ENCODE measurements at regions not wholly inside any gene's neighbourhood (a gene's known extent, or its start where the extent isn't known, plus 50 kb on each side); places are given as distances from the start of the nearest gene placed in this dataset.

DNA sequence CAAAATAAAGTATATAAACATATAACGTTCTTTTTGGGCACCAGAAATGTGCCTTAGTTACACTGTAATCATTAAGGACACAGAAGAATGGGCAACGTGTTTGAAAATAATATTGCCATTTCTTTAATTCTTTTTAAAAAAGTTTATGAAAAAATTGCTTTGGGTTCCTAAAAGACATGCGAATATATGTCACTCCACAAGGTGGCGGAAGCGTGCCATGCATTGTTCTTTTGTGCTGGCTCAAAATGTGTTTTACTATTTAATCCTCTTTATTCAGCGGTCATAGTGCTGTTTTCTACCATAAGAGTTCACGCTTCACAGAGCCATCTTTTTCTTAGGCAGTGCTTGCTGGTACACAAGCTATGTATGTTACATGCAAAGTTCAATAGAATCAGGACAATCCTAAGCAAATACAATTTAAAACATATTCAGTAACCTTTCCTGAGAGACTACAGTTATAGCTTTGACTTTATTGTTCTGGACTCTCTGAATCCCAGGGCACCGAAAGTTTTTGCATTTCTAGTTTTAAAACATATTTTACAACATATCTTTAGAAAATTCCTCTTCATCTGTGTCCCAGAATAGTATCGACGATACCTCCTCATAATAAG is 147.8 kb upstream of the ERBB4 start (continued):
- TF ChIP-seq NFYA (IDR thresholded peaks at IDR 0.05; ENCODE audit: borderline replicate concordance, low read depth, low read length), result no peak
- 0 out of 2 replicates have a peak, but pooled peaks have one; percentile 49 for TF ChIP-seq ZNF384 (IDR thresholded peaks at IDR 0.05; ENCODE audit: borderline replicate concordance, low read depth, low read length)
- TF ChIP-seq STAT1 (conservative IDR thresholded peaks at IDR 0.05), result no peak
- TF ChIP-seq, protein P1, sequence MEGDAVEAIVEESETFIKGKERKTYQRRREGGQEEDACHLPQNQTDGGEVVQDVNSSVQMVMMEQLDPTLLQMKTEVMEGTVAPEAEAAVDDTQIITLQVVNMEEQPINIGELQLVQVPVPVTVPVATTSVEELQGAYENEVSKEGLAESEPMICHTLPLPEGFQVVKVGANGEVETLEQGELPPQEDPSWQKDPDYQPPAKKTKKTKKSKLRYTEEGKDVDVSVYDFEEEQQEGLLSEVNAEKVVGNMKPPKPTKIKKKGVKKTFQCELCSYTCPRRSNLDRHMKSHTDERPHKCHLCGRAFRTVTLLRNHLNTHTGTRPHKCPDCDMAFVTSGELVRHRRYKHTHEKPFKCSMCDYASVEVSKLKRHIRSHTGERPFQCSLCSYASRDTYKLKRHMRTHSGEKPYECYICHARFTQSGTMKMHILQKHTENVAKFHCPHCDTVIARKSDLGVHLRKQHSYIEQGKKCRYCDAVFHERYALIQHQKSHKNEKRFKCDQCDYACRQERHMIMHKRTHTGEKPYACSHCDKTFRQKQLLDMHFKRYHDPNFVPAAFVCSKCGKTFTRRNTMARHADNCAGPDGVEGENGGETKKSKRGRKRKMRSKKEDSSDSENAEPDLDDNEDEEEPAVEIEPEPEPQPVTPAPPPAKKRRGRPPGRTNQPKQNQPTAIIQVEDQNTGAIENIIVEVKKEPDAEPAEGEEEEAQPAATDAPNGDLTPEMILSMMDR (IDR thresholded peaks at IDR 0.05 in 2 of 3, conservative IDR thresholded peaks at IDR 0.05 in 1 of 3; ENCODE audit: control insufficient read depth in 2 of 3, extremely low read depth in 1 of 3, insufficient read depth in 1 of 3, low read depth in 3 of 3, low read length in 3 of 3), result peak; percentile 78 to 90 (median 85)
- TF ChIP-seq IKZF2 (IDR thresholded peaks at IDR 0.05), result no peak
- no peak for TF ChIP-seq RB1 (IDR thresholded peaks at IDR 0.05; ENCODE audit: borderline replicate concordance)
- TF ChIP-seq, protein P2, sequence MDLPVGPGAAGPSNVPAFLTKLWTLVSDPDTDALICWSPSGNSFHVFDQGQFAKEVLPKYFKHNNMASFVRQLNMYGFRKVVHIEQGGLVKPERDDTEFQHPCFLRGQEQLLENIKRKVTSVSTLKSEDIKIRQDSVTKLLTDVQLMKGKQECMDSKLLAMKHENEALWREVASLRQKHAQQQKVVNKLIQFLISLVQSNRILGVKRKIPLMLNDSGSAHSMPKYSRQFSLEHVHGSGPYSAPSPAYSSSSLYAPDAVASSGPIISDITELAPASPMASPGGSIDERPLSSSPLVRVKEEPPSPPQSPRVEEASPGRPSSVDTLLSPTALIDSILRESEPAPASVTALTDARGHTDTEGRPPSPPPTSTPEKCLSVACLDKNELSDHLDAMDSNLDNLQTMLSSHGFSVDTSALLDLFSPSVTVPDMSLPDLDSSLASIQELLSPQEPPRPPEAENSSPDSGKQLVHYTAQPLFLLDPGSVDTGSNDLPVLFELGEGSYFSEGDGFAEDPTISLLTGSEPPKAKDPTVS (IDR thresholded peaks at IDR 0.05; ENCODE audit: low read depth, low read length), result no peak
- no peak for TF ChIP-seq TBL1XR1 (IDR thresholded peaks at IDR 0.05; ENCODE audit: low read depth, low read length)
- no peak for TF ChIP-seq YBX1 (IDR thresholded peaks at IDR 0.05)
- TF ChIP-seq ZZZ3 (IDR thresholded peaks at IDR 0.05; ENCODE audit: control insufficient read depth, insufficient read length, low read depth), result no peak
- TF ChIP-seq, protein P3, sequence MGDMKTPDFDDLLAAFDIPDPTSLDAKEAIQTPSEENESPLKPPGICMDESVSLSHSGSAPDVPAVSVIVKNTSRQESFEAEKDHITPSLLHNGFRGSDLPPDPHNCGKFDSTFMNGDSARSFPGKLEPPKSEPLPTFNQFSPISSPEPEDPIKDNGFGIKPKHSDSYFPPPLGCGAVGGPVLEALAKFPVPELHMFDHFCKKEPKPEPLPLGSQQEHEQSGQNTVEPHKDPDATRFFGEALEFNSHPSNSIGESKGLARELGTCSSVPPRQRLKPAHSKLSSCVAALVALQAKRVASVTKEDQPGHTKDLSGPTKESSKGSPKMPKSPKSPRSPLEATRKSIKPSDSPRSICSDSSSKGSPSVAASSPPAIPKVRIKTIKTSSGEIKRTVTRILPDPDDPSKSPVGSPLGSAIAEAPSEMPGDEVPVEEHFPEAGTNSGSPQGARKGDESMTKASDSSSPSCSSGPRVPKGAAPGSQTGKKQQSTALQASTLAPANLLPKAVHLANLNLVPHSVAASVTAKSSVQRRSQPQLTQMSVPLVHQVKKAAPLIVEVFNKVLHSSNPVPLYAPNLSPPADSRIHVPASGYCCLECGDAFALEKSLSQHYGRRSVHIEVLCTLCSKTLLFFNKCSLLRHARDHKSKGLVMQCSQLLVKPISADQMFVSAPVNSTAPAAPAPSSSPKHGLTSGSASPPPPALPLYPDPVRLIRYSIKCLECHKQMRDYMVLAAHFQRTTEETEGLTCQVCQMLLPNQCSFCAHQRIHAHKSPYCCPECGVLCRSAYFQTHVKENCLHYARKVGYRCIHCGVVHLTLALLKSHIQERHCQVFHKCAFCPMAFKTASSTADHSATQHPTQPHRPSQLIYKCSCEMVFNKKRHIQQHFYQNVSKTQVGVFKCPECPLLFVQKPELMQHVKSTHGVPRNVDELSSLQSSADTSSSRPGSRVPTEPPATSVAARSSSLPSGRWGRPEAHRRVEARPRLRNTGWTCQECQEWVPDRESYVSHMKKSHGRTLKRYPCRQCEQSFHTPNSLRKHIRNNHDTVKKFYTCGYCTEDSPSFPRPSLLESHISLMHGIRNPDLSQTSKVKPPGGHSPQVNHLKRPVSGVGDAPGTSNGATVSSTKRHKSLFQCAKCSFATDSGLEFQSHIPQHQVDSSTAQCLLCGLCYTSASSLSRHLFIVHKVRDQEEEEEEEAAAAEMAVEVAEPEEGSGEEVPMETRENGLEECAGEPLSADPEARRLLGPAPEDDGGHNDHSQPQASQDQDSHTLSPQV (IDR thresholded peaks at IDR 0.05), result 0 out of 2 replicates have a peak, but pooled peaks have one; percentile 35
- no peak for TF ChIP-seq PAX8 (IDR thresholded peaks at IDR 0.05)
- no peak for TF ChIP-seq POLR2AphosphoS5 (IDR thresholded peaks at IDR 0.05; ENCODE audit: low read length)
- TF ChIP-seq TARDBP (IDR thresholded peaks at IDR 0.05; ENCODE audit: borderline replicate concordance), result no peak
- TF ChIP-seq, protein P4, sequence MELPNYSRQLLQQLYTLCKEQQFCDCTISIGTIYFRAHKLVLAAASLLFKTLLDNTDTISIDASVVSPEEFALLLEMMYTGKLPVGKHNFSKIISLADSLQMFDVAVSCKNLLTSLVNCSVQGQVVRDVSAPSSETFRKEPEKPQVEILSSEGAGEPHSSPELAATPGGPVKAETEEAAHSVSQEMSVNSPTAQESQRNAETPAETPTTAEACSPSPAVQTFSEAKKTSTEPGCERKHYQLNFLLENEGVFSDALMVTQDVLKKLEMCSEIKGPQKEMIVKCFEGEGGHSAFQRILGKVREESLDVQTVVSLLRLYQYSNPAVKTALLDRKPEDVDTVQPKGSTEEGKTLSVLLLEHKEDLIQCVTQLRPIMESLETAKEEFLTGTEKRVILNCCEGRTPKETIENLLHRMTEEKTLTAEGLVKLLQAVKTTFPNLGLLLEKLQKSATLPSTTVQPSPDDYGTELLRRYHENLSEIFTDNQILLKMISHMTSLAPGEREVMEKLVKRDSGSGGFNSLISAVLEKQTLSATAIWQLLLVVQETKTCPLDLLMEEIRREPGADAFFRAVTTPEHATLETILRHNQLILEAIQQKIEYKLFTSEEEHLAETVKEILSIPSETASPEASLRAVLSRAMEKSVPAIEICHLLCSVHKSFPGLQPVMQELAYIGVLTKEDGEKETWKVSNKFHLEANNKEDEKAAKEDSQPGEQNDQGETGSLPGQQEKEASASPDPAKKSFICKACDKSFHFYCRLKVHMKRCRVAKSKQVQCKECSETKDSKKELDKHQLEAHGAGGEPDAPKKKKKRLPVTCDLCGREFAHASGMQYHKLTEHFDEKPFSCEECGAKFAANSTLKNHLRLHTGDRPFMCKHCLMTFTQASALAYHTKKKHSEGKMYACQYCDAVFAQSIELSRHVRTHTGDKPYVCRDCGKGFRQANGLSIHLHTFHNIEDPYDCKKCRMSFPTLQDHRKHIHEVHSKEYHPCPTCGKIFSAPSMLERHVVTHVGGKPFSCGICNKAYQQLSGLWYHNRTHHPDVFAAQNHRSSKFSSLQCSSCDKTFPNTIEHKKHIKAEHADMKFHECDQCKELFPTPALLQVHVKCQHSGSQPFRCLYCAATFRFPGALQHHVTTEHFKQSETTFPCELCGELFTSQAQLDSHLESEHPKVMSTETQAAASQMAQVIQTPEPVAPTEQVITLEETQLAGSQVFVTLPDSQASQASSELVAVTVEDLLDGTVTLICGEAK (IDR thresholded peaks at IDR 0.05; ENCODE audit: borderline replicate concordance), result no peak
- TF ChIP-seq RAD21 (IDR thresholded peaks at IDR 0.05; ENCODE audit: insufficient read depth, low read depth, low read length), result peak; percentile 99
- TF ChIP-seq CBX3 (IDR thresholded peaks at IDR 0.05; ENCODE audit: borderline replicate concordance, low read depth), result no peak
- TF ChIP-seq SMAD1 (IDR thresholded peaks at IDR 0.05; ENCODE audit: low read depth, partially characterized antibody), result no peak
- no peak for TF ChIP-seq RELA (IDR thresholded peaks at IDR 0.05; ENCODE audit: borderline replicate concordance, partially characterized antibody)

Data from GM12878 (cell line).